GM21619 (cell line): ENCODE measurements at regions not wholly inside any gene's neighbourhood (a gene's known extent, or its start where the extent isn't known, plus 50 kb on each side); places are given as distances from the start of the nearest gene placed in this dataset.
"Not testable (repeated sequence)": the region's sequence is repeated elsewhere in the genome, so short reads cannot be mapped to it uniquely, and the experiment has no call there.

Source experiments
- ATAC-seq: cut with Tn5 transposase; IDR thresholded peaks from one replicate; pipeline ENCODE4 v1.9.1; 2021; ENCODE audit not compliant: unreplicated experiment

GRCh38 chr2:128593518-128593878, 274.8 kb upstream of the HS6ST1 start:
- ATAC-seq, result no peak

- ATAC-seq, result no peak
Measured at GRCh38 chr2:128593879-128594650, 275.4 kb upstream of the HS6ST1 start.

DNA sequence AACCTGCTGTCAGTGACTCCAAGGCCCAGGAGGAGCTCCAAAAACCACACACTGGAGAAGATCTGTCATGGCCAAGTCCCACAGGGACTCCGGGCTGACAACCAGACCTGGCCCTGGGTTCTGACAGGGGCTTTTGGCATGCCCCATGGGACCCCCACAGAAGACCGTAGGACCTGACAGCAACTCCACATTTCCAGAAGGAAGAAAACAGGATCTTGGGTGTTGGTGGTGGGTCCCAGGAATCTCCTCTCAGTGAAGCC, 275.9 kb upstream of the HS6ST1 start:
- no peak for ATAC-seq

DNA sequence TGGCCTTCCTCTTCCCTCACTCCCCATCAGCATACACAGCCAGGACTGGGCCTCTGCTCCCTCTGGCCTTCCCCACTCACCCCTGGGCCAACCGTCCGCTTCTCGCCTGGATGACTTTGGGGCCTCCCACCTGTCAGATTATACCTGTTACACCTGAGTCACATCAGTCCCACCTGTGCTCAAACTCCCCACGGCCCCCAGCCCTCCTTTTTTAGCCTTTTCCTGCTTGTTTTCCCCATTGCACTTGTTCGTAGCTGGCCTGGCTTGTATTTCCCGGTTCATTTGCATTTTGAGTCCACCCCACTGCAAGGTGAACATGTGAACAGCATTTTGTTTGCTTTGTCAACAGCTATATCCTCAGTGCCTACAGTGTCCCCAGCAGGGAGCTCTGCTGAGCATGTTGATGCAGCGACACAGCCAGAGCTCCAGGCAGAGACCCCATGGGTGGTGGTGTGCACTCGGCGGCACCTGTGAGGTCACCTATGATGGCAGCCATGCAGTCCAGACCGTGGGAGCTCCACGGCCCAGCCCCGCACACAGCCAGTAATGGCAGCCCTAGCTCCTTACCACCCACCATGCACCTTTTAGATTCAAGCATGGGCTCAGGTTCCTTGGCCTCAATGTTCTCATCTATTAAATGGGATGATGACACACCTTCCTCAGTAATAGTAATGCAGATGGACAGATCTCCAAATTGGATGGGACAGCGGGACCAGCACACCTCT, 276.4 kb upstream of the HS6ST1 start:
- ATAC-seq, result no peak

DNA sequence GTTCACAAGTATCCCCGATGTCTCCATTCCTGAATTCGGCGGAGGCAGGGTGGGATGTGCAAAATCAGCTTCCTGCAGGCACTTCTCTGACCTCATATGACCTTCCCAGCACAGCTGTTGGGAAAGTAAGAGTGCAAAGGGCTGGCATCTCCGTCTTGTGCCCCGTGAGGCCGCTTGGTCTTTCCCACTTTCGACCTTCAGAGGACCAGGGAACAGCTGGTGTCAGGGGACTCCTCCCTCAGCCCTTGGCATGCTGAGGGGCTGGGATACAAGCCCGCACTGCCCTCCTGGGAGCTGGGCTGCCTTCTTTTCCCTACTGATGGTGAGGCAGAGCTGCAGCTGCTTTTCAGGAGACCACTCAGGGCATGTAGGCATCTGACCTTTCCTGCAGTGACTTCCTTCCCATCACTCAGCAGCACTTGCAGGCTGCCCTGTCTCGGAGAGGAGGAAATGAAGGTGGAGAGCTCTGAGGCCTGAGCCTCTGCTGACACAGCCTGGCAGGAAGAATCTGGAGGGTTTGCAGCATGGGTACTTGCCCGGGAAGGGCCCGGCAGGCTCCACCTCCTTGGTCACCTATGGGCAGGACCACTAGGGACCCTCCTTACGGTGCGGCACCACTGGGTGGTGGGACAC, 277.2 kb upstream of the HS6ST1 start:
- ATAC-seq, result no peak

DNA sequence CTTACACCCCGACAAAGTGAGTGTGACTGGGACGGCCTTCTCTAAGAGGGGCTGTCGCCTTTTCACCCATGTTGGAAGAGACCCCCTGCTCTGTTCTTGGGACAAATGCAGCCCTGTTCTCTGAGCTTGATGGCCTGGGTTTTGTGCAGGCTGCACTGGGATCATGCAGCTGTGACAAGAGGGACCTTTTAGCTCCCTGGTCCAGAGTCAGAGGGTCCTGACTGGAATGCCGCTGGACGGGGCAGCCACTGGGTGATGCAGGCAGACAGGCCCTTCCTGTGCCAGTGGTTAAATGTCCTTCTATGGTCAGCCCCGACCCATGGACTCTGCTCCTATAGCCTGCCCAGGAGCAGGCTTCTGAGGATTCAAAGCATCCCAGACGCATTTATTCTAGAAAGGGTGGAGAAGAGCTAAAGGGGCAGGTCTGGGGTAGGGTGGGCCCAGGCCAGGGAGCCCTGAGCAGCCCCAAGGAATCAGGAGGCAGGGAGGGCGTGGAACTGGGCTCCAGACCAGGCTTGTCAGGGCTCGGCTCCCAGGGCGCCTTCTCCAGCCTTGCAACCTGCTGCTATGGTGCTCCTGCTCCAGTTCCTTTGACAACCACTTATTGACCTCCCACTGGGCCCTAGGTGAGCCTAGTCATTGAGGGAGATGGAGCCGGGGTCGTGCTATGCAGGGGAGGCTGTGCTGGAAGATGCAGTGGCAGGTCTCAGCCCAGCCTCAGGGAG, 277.9 kb upstream of the HS6ST1 start:
- ATAC-seq, result no peak

- no peak for ATAC-seq
Measured at GRCh38 chr2:128597121-128597762, 278.6 kb upstream of the HS6ST1 start.

DNA sequence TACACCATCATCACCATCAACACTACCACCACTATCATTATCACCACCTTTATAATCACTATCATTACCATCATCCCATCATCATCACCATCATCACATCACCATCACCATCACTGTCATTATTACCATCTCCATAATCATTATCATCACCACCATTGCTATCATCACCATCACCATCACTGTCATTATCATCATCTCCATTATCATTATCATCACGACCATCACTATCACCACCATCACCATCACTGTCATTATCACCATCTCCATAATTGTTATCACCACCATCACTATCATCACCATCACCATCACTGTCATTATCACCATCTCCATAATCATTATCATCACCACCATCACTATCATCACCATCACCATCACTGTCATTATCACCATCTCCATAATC, 279.6 kb upstream of the HS6ST1 start:
- ATAC-seq, result not testable (repeated sequence)

GRCh38 chr2:128598862-128599441, 280.3 kb upstream of the HS6ST1 start:
- no peak for ATAC-seq

GRCh38 chr2:128599700-128600099, 281.0 kb upstream of the HS6ST1 start:
- no peak for ATAC-seq

DNA sequence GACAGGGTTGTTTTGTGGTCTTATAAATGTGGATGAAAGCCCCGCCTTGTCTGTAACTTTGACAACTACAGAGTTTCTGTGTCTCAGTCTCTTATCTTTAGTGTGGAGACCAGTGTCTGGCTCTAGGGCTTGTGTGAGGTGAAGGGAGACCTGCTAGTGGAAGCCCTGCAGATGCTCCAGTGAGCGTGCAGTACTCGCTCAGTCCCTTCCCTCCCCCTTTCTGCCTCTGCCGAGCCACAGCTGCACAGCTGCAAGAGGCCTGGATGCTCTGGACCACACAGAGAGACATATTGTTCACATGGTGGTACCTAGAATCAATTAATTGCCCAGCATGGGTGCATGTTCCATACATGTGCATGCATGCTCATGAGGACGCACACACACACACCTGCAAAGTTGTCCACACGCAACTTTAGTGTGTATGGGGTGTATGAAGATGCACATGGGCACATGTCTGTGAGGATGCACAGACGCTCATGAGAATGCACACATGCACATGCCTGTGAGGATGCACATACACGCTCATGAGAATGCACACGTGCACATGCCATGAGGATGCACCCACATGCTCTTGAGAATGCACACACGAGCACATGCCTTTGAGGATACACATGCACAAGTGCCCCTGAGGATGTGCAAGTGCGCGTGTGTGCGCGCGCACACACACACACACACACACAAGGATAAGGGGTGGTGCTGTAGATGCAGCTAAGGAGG, 282.1 kb upstream of the HS6ST1 start:
- ATAC-seq, result no peak

GRCh38 chr2:128601298-128602037, 282.8 kb upstream of the HS6ST1 start:
- ATAC-seq, result no peak

DNA sequence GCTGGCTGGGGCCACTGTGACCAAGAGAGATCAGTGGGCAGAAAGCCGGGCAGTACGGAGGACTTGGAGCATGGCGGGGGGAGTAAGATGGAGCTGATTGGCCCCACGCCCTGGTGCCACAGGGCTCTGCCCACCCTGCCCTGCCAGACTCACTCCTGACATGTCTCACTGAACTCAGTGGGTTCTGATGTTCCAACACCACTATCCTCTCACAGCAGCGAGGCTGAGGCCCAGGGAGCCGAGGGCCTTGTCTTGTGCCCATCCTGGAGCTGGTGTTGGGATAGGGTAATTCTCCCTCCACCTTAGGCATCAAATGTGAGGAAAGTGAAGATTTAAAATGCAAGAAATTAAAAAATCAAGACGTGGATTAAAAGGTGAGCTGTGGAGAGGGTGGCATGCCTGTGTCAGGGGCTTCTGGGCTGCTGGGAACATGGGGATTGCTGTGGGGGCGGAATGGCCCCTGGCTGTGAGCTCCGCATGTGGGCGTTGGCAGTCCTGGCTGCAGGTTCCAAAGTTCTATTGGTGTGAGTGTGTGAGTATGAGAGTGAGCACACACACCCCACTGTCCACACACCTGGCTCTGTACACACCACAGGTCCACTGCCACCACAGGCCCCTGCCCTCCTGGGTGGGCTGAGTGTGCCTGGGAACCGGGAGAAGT, 283.5 kb upstream of the HS6ST1 start:
- ATAC-seq, result no peak

DNA sequence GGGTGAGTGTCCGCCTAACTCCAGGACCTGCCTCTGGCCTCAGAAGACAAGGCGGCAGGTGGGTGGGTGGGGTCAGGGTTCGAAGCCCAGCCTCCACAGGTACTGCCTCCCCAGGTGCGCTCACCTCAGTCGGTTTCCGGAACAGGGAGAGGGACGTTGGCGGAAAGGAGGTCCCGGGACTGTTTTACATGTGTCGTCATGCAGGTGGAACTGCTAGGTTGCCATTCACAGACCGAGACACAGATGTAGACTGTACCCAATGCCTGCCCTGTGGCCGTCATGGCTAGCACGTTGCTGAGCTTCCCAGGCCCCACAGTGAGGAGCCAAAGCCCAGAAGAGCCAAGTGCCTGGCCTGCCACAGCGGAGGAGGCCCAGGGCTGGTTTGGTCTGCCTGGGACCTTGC, 284.0 kb upstream of the HS6ST1 start:
- ATAC-seq, result no peak

- no peak for ATAC-seq
Measured at GRCh38 chr2:128603411-128603924, 284.8 kb upstream of the HS6ST1 start.

DNA sequence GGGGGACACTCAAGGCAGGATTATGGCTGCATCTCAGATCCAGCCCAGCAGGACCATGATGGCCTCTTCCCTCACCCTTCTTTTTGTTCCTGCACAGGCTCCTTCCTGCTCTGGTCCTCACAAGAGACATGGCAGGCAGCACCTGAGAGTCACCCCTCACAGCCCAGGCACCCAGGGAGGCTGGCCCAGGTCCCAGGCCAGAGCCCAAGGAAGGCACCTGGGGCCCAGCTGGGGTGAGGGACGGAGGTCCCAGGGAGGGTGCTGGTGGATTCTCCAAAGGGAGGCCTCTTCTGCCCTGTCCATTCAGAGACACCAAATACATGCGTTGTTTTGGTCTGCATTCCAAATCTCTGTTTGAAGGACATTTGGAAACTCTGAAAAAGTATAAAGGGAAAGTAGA, 285.4 kb upstream of the HS6ST1 start:
- no peak for ATAC-seq

DNA sequence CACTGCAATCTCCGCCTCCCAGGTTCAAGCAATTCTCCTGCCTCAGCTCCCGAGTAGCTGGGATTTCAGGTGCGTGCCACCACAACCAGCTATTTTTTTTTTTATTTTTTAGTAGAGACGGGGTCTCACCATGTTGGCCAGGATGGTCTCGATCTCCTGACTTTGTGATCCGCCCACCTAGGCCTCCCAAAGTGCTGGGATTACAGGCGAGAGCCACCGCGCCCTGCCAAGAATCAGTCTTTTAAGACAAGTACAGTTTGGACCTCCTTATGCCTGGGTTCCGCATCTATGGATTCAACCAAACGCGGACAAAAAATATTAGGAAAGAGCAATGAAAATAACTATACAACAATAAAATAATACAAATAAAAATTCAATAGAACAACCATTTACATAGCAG, 285.9 kb upstream of the HS6ST1 start:
- ATAC-seq, result not testable (repeated sequence)

DNA sequence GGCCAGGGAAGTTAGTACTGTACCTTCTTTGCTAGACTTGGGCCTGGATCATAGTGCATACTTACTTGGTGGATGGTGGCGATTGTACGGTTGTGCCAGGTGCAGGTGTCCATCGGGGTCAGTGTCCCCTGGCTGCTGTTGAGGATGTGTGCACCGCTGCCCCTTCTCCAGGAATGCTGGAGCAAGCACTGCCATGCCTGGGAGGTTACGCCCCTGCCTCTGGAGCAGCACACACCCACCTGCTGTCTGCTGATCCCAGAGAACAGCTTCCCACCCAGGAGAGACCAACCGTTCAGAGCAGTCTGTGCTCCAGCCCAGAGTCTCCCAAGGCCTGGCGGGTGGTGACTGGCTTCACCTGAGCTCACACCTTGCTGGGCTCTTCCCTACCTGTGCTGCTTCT, 286.8 kb upstream of the HS6ST1 start:
- ATAC-seq, result no peak

DNA sequence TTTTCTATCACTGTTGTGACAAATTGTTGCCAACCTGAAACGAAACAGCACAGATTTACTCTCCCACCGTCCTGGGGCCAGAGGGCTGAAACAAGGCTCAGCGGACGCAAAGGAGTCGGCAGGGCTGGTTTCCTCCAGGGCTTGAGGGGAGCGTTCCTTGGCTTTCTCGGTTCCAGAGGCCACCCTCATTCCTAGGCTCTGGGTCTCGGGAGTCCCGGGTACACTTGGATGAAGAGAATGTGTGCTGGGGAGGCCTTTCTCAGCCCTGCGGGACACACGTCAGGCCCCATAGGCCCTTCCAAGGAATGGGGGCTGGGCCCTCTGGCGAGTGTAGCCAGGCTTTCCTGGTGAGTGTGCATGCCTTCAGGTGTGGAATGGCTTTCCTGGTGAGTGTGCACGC, 287.3 kb upstream of the HS6ST1 start:
- ATAC-seq, result no peak
